AML-193 (cell line): ENCODE measurements at regions not wholly inside any gene's neighbourhood (a gene's known extent, or its start where the extent isn't known, plus 50 kb on each side); places are given as distances from the start of the nearest gene placed in this dataset.

ENCODE experiments used
- DNase-seq, 2 experiments: peaks; one replicate each; lab custom pipeline; 2025; lab: John Stamatoyannopoulos, UW

DNA sequence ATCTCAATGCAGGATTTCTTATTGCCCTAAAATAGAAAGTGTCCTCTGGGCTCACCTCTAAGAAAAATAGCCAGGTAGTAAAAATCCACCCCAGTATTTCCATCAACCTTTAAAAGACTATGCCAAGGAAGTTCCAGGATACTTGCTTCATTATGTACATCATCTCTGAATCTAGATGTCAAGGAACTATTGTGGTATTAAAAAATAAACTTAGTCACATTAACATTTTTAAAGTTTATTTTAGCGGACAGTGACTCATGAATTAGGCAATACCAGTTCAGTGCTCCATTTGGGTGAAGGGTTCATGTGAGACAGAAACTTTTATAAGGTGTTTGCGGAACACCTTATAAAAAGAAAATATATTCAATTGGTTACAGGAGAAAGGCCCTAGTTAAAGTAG is 209.2 kb downstream of the ADAM29 start:
- no peak for DNase-seq

DNA sequence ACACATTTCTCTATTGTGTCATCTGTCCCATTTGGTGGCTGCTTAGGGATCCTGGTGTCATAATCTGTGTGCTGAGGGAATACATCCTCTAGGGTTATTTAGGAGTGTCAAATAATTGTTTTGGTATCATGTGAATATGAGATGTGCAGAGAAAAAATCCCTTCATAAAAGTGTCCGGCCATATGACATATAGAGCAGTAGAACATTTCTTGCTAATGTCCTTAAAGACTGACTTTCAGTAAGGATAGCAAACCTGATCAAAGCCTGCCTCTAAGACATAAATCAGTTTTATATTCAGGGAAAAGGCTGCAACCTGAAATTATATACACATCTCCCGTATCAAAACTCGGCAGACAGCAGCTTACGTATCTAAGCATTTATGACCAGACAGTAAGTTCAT is 211.6 kb downstream of the ADAM29 start:
- DNase-seq = no peak

DNA sequence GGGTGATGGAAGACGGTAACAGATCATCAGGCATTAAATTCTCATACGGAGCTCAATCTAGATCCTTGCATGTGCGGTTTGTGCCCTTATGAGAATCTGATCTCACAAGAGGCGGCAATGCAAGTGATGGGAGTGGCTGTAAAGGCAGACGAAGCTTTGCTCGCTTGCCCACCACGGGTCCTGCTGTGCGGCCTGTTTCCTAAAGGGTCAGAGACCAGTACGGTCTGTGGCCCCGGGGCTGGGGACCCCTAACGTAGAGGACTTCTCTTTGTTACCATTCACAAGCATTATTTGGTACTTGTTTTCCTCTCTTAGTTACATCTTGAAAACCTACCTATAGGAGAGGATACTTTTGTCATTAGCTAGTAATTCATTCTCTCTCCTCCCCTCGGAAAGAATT is 221.0 kb downstream of the ADAM29 start:
- DNase-seq = no peak

DNA sequence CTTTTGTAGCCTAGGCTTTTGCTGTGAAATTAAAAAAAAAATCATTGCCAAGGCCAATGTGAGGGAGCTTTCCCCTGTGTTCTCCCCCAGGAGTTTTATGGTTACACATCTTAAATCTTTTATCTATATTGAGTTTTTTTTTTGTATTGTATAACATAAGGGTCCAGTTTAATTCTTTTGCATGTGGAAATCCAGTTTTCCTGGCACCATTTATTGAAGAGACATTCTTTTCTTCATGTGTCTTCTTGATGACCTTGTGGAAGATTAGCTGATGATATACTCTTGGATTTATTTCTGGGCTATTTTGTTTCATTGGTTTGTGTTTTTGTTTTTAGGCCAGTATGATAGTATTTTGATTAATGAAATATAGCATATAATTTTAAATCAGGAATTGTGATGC is 225.0 kb downstream of the ADAM29 start:
- DNase-seq = no peak

DNA sequence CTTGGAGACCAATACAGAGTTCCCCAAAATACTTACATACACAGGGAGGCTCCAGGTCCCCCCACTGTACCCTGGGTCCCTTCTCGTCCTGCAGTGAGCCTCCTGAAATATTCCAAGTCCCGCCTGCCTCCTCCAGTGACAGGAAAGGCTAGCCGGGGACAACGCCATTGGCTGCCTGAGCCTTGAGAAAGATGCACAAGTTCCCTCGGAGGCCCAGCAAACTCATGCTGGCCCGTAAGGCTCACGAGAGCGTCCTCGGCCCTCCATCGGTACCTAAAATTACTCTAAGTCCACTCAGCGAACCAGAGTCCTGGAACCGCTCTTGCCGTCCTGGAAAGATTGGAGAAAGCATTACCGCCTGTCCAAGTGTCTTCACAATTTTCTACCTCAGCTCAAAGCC is 228.6 kb downstream of the ADAM29 start:
- no peak for DNase-seq

DNA sequence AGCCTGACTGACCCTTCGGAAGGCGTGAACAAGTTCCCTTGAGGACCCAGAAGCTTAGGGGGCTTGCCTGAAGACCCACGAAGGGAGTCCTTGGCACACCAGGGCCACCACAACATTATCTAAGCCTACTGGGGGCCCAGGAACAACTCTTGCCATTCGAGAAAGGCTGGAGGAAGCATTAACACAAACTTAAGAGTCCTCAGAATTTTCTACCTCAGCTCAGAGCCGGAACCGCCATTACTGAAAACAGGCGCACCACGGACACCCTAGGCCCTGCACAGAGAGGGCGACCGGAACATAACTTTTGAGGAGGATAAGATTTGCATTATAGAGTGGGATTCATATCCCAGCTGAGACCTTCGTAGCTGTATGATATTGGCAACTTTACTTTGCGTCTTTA is 229.1 kb downstream of the ADAM29 start:
- no peak for DNase-seq

DNA sequence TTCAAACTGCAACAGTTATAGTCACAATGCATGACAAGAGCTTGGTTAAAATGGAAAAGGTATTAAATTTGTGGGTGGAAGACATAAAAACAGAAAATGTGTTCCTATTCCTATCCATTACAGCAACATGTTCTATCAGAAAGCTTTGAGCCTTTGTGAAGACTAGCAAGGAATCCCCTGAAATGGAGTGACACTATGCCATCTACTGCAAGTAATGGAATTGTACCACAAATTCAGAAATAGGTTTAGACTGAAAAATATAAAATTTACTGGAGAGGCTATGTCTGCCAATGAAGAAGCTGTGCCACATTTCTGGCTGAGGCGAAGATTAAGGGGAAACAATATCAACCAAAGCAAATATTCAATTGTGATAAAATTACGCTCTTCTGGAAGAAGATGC is 247.9 kb downstream of the ADAM29 start:
- DNase-seq = no peak

DNA sequence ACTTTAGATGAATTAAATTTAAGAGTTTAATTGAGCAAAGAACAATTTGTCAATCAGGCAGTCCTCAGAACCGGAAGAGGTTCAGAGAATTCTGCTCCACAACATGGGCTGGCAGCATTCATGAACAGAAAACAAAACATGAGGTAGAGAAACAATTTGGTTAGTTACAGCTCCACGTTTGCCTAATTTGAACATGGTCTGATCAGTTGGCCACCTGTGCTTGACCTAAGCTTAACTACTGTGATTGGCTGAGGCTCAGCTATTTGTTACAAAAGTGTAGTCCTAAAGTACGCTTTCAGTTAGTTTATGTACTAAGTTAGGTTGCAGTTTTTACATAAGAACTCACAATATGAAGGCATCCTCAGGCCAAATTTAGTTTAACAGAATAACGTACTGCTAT is 258.6 kb downstream of the ADAM29 start:
- DNase-seq = no peak

DNA sequence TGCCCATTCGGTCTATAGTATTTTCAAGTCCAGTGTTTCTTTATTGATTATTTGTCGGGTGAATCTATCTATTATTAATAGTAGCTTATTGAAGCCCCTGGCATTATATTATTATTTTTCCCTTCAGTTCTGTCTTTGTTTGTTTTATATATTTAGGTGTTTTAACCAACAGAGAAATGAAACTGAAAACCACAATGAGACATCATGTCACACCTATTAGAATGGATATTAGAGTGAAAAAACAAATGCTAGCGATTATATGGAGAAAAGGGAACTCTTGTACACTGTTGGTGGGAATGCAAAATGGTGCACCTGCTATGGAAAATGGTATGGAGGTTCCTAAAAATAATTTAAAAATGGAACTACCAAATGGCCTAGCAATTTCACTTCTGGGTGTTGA is 272.5 kb downstream of the ADAM29 start:
- no peak for DNase-seq

DNA sequence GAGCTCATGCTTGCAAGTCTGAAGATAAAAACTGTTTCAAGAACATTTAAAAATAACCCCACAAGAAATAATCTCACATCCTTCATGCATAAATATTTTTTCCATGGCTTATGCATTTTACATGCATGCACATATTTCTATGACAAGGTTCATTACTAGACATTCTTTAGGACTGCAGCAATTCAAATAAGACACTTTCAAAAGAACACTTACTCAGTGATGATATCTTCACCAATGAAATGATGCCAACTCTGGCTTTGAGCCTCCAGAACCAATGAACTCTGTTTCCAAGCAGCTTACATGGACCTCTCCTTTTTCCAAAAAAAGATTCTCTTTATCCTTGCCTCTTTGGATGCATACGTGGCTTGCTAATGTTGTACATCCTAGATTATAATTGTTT is 279.9 kb downstream of the ADAM29 start:
- DNase-seq = no peak

DNA sequence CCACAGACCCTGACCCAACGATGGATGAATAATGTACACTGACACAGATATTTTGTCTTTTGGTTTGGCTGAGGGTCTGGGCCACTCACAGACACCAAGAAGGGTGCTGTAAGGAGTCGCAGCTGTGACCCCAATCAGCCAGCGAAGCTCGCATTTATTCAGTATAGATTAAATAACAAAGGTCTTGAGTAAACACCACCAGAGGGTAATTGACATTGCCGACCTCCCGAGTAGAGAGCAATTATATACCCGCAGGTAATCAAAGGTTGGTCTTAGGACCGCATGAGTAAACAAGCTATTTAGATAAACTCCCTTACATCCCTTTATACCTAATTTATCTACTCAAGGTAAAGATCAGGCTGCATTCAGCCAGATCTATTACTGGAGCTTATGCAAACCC is 297.1 kb downstream of the ADAM29 start:
- no peak for DNase-seq

DNA sequence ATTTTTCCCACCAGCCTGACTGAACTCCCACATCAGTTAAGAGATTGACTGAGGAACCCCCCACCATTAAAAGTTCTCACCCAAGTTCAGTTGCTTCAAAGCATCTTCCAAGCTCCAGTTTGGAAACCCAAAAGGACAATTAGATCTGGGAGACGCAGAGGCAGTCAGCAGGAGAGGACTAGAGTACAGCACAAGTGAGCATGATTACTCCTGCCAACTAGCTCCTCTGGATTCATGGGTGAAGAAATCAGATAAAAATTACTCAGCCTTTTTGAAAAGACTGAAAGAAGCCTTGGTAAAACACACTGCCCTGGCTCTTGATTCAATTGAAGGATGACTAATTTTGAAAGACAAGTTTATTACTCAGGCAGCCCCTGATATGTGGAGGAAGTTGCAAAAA is 297.5 kb downstream of the ADAM29 start:
- no peak for DNase-seq

DNA sequence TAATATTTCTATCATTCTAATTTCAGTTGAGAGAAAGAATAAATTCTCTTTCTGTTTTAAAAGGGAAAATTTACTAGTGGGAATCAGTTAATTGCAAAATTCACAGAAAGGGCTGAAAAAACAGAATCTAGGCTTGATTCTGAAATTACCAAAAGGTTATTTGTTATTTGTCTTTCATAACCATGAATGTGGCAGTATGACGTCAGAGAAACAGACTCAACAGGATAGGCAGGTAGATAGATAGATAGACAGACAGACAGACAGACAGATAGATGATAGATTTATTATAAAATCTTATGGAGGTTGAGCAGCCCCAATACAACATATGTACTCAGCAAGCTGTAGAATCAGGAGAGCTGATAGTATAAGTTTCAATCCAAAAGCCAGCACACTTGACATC is 311.0 kb downstream of the ADAM29 start:
- no peak for DNase-seq

DNA sequence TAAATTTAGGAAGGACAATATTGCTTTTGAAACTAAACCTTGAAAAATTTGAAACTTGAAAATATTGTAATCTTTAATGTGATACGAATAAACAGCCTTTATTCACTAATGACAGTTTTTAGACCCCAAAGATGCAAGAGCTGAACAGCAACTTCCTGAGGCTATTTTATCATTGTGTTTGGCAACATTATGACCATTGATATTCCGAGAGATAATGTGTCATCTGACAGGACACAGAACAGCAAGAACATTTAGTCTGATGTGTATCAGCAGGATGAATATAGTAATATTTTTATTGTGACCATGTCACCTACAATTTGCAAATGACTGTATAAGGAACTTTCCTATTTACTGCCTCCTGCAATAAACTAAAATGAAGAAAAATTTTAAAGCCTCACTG is 316.0 kb downstream of the ADAM29 start:
- DNase-seq = no peak

DNA sequence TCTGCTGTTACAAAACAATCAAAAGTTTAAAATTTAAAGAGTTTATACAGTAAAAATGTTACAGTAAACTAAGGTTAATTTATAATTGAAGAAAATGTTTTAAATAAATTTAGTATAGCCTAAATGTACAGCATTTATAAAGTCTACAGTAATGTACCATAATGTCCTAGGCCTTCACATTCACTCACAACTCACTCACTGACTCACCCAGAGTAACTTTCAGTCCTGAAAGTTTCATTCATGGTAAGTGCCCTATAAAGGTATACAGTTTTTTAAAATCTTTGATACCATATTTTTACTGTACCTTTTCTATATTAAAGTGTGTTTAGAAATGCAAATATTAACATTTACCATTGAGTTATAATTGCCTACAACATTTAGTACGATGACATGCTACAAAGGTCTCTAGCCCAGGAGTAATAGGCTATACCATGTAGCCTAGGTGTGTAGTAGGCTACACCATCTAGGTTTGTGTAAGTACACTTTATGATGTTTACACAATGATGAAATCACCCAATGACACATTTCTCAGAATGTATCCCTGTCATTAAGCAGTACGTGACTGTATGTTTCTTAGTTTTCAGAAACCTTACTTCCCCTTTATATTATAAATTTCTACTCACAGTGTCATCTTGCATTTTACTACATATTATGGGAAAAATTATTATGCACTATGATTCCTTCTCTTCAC is 320.8 kb downstream of the ADAM29 start:
- no peak for DNase-seq

DNA sequence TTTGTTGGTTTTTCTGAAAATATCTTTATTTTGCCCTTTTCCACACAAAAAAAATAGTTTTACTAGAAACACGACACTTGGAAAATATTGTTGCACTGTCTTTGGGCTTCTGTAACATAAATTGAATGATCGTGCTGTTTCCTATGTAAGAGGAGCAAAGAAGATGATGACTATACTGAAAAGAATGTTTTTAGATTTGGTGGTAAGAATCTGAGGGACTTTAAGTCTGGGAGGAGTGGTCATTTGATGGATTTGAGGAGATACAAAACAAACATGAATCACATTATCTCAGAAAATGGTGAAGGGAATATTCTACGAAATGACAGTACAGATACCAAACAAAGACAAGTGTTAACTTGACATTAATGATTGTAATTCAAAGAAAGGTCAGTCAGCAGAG is 328.8 kb downstream of the ADAM29 start:
- no peak for DNase-seq

DNA sequence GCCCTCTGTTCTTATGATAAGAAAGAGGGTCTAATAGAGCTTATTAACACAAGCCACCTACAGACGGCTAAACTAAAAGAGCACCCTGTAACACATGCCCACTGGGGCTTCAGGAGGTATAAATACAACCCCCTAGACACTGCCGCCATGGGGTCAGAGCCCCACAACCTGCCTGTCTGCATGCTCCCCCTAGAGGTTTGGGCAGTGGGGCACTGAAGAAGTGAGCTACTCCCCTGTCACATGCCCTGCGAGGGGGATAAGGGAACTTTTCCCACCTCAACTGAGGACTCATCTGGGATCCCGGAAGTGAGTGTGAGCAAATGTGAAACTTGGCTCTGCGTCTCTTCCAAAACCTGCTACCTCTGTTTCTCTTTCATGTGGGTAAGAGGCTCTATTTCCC is 334.5 kb downstream of the ADAM29 start:
- DNase-seq = no peak

DNA sequence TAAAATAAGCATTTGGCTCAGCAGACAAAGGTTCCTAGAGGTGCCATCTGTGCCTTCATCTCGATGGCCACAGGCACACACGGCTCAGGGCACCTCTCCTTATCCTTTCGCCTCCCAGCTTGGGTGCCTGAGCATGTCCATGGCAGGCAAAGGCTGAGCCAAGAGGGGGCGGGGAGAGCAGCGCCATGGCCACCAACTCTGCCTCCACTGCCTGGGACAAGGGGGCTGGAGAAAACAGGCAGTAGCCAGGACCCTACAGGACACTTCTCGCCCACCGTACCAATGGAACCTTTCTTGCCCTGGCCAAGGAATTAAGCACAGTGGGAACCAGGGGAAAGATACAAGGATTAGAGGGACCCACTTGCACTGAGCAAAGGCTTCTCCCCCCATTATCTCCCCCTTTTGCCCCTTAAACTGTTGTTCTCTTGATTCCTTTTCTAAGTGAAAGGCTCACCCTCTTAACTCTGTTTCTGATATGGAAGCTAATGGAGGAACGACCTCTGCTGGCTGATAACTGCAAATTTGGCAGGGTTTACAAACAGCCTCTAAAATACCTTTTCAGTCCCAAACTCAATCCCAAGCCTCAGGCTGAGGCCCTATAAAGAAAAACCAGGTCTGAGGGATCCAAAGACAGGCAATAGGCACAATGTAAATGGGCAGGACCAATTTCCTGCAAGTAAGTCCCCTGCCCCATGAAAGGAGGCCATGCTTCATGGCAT is 335.2 kb downstream of the ADAM29 start:
- DNase-seq = peak in 1 of 2 experiments; percentile 3

DNA sequence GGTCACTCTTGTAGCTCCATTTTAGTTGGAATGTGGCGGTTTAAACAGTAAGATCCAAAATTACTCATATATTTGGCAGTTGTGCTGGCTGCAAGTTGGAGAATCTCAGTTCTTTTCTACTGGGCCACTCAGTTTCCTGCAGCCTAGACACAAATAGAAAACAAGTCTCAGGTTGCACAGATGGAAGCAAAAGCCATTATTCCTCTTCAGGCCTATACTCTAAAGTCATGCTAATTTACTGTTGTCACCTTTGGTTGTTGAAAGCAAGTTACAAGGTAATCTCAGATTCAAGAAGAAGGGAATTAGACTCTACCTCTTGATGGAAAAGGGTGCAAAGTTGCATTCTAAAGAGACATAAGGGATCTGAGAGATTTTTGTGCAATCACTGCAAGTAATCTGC is 345.4 kb downstream of the ADAM29 start:
- DNase-seq = no peak

DNA sequence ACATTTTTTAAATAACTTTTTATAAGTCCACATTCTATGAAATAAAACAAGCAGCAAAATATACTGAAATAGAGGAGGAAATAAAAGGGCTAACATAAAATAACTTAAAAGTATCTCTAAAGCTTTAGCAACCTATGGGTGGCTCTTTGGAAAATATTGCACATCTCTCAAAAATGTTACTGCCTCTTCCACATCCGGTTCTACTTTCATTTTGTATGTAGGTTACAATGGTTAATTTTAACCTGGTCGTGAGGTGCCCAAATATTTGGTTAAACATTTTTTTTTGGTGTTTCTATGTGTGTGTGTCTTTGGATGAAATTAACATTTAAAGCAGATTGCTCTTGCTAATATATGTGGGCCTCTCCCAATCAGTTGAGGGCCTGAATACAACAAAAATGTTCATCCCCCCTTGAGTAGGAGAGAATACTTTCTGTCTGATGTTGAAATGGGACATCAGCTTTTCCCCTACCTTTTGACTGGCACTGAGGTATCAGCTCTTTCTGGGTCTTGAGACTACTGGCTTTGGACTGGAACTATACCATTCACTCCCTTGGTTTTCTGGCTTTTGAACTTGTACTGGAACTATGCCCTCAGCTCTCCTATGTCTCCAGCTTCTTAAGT is 353.0 kb downstream of the ADAM29 start:
- no peak for DNase-seq

DNA sequence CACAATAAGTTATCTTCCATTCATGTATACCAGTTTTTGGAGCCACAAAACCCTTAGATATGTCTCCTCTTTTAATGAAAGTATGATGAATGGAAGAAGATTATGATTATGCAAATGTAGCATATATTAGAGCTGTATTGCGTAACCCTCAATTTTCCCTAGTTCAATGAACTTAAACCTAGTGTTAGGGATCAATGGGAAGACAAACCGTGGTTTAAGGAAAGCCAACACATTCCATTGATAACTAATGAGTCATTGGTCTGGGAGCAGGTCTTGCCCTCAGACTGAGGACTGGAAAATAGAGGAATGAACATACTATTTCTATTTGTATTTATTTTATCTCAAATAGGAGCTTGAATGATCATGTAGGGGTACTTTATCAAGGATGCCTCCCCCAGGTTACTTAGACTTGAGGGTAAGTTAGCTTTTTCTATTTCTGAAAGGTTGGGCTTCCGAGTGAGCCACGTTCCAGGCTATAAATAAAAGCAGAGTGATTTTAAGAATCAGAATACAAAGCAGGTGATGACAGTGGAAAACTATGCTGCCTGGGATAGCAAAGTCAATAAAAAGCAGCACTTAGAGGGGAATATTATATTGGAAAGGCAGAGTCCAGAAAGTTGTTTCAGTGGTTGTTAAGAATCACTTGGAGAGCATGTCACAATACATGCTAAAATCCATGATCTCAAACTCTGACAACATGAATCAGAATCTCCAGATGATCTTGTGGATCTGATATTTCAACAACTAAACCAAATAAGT is 356.0 kb downstream of the ADAM29 start:
- no peak for DNase-seq

DNA sequence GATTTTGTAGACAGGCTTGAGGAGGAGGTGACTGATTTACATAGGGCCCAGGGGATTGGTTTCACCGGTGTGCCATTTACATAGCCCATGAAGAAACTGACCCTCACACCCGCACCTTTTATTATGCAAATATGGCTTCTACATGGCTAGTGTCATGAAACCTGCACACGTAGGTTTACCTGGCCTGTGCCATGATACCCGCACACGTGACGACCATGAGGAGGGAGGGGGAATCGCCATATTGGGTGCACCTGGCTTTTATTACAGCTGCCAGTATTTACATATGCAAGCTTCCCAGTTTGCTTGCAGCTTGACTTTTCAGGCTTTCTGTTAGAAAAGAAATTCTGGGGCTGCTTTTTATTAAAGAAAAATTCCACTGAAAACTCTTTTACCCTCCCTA is 359.7 kb downstream of the ADAM29 start:
- DNase-seq = no peak

DNA sequence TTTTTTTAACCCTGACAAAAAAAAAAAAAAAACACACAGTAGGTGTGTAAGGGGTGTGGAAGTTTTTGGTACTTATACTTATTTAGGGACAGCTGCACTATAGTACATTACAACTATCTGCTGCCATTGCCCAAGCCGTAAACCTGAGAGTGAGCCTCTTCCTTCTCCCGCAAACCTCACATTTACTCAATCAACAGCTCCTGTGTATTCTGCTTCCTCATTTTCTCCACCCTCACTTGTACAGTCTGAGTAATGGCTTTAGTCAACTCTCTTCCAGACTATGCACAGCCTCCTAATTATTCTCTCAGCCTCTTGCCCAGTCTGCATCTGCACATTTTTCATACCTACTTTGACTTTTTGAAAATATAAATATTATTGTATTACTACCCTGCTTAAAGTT is 362.0 kb downstream of the ADAM29 start:
- no peak for DNase-seq
